Right lobe of liver (tissue), 4 donors: ENCODE measurements at regions not wholly inside any gene's neighbourhood (a gene's known extent, or its start where the extent isn't known, plus 50 kb on each side); places are given as distances from the start of the nearest gene placed in this dataset.

Experiments
- POLR2A ChIP-seq: fragments of 450-650 bp; IDR thresholded peaks from one replicate; pipeline ENCODE4 v1.6.1; 2017; ENCODE audit warnings: antibody characterized with exemption, mild to moderate bottlenecking
- TF ChIP-seq, protein P1 (sequence below), 4 donors: fragments of 200-600 bp in 3 of 4; fragments of 450-650 bp in 1 of 4; IDR thresholded peaks; one replicate each; pipeline versions ENCODE4 v1.5.1 to v1.8.0; 2016 to 2022; ENCODE audit warnings: antibody characterized with exemption in 4 of 4, mild to moderate bottlenecking in 2 of 4
- donor health status: DM: no; HTN: no; CAD: no.
- donor health status: DM: no; HTN: no; CAD: no.
- donor health status: DM: no; HTN: yes; CAD: no.

GRCh38 chr9:13479096-13479495 is 199.6 kb upstream of the MPDZ start:
- TF ChIP-seq, protein P1, sequence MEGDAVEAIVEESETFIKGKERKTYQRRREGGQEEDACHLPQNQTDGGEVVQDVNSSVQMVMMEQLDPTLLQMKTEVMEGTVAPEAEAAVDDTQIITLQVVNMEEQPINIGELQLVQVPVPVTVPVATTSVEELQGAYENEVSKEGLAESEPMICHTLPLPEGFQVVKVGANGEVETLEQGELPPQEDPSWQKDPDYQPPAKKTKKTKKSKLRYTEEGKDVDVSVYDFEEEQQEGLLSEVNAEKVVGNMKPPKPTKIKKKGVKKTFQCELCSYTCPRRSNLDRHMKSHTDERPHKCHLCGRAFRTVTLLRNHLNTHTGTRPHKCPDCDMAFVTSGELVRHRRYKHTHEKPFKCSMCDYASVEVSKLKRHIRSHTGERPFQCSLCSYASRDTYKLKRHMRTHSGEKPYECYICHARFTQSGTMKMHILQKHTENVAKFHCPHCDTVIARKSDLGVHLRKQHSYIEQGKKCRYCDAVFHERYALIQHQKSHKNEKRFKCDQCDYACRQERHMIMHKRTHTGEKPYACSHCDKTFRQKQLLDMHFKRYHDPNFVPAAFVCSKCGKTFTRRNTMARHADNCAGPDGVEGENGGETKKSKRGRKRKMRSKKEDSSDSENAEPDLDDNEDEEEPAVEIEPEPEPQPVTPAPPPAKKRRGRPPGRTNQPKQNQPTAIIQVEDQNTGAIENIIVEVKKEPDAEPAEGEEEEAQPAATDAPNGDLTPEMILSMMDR (IDR thresholded peaks at IDR 0.05), result no peak
- TF ChIP-seq POLR2A, result no peak
